ENCODE measurements at regions not wholly inside any gene's neighbourhood (a gene's known extent, or its start where the extent isn't known, plus 50 kb on each side); places are given as distances from the start of the nearest gene placed in this dataset.
"Not testable (repeated sequence)": the region's sequence is repeated elsewhere in the genome, so short reads cannot be mapped to it uniquely, and the experiment has no call there.

DNA sequence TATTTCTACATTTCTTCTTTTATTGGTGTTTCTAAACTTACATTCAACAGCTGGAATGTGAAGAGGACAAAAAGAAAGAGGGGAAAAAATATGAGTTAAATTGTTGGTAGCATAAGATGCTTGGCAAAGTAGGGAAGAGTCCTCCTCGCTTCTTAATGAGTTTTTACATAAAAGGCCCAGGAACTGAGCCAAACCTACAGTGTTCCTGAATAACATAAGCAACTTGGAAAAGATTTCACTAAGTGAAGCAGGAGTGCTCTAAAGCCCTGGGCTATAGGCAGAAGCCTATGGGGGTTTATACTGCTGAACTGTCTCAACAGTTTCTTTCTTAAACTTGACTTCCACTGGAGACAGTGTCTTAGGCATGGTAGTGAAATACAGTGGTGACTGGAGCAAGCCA lies 115.0 kb upstream of the USP25 start:
- no peak overlapping the region for H3K27ac ChIP-seq
- WGBS, 10 experiments = 13 to 100% (median 80%) methylated on average over 1 of the region's 1 CpG; no CpG with 5 or more reads in 4 of the 10 experiments

DNA sequence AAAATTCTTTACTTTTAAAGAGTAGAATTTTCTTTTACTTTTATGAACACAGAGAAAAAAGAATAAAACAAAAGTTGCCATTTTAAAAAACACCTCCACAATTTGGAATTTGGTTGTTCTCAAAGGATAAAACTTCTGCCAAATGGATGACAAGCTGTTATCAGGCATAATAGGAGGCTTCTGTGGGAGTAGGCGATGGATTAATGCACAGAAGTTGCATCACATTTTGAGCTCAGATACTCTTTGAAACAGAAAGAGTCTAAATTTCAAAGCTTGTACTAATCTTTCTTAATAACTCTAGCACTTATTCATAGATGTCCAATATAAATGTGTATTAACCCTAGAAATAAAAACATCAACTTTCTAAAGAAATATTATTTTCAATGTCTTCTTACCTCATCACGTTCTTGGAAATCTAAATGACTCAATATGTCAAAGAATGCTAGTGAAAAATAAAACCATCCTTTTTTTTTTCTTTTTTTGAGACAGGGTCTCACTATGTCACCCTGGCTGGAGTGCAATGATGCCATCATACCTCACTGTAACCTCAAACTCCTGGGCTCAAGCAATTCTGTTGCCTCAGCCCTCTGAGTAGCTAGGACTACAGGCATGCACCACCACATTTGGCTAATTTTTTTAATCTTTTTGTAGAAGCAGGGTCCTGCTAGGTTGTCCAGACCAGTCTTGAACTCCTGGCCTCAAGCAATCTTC lies 112.8 kb upstream of the USP25 start:
- Histone ChIP-seq H3K4me1 (replicated peaks in 1 of 2) (no peaks in the 10 kb centered on the region), H3K27ac (no peak overlapping the region), H3K4me3 (no peak overlapping the region)
- 80 to 100% (median 97%) methylated on average over 1 to 2 of the region's 2 CpGs for WGBS, 10 experiments
- peak in 3 of 8 experiments; percentile 33 to 91 (median 69) for ATAC-seq (replicated peaks in 6 of 8)
- in situ Hi-C loops (cut with MboI; ENCODE audit: low pct_unique_long_range_greater_than_20kb in 2 of 9, low sequenced_read_pairs in 9 of 9, unreplicated experiment in 9 of 9) = no loop called here

More for the DNA sequence above, 115.0 kb upstream of the USP25 start:
- Histone ChIP-seq H3K4me1 (replicated peaks in 1 of 2) (no peaks in the 10 kb centered on the region), H3K4me3 (no peak overlapping the region)
- peak in 2 of 8 experiments; percentile 23 to 38 for ATAC-seq (replicated peaks in 6 of 8)
- in situ Hi-C loops (cut with MboI; ENCODE audit: low pct_unique_long_range_greater_than_20kb in 2 of 9, low sequenced_read_pairs in 9 of 9, unreplicated experiment in 9 of 9) = no loop called here

DNA sequence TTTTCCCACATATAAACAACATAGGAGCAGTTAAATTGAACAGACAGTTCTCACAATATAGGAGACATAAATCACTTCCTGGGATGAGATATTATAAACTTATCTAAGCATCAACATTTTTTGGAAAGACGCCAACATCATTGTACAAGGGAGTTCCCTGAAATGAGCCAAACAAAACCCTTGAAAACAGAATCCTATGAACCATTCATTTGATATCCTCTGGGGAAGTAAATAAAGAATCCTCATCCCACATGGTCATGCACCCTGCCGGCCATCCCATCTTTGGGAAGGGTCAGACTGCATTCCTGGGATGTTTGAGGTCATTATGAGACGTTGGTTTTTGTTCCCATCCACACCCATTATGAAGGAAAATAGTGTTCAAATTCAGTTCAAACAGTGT lies 111.8 kb upstream of the USP25 start:
- peak in 3 of 8 experiments; percentile 47 to 92 (median 70) for ATAC-seq (replicated peaks in 6 of 8)
- no peak overlapping the region for H3K27ac ChIP-seq

DNA sequence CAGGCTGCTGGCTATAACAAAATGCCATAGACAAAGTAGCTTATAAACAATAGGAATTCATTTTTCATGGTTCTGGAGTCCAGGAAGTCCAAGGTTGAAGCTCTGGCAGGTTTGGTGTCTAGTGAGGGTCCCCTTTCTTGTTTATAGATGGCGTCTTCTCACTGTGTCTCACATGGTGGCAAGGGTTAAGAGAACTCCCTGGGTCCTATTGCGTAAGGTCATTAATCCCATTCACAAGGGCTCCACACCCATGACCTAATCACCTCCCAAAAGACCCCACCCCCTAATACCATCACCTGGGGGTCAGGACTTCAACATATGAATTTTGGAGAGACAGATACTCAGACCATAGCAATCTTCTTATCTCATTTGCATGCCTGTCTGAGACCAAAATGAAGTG lies 108.9 kb upstream of the USP25 start:
- Histone ChIP-seq H3K4me1 (replicated peaks in 1 of 2) (no peaks in the 10 kb centered on the region), H3K4me3 (no peak overlapping the region), H3K27ac (no peak overlapping the region)
- in situ Hi-C loops (cut with MboI; ENCODE audit: low pct_unique_long_range_greater_than_20kb in 2 of 9, low sequenced_read_pairs in 9 of 9, unreplicated experiment in 9 of 9) = no loop called here
- whole genome bisulfite sequencing, 10 experiments = 80 to 100% (median 100%) methylated on average over 1 to 2 of the region's 2 CpGs; no CpG with 5 or more reads in 3 of the 10 experiments
- no peak for ATAC-seq (replicated peaks in 6 of 8)

More for the DNA sequence above, 111.8 kb upstream of the USP25 start:
- Histone ChIP-seq H3K4me1 (replicated peaks in 1 of 2) (no peaks in the 10 kb centered on the region), H3K4me3 (no peak overlapping the region)
- 0 to 100% (median 56%) methylated on average over 1 to 3 of the region's 3 CpGs for WGBS, 10 experiments
- in situ Hi-C loops (cut with MboI; ENCODE audit: low pct_unique_long_range_greater_than_20kb in 2 of 9, low sequenced_read_pairs in 9 of 9, unreplicated experiment in 9 of 9) = no loop called here

DNA sequence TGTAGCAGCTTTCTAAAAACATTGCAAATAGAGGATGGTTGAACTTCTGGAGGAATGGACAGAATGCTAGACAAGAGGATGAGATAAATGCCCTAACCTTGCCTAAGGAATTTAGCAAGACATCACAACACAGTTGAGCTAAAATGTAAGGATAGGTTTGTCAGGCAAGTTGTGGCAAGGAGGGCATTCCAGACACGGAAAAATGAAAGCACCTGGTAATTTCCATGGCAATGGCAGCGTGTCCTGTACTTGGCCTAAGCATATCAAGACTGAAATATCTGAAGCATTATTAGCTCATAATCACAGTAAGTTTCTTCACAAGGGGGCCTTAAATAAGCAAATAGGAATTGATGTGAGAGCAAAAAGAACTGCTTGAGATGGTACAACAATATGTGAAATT lies 105.1 kb upstream of the USP25 start:
- Histone ChIP-seq H3K4me1 (replicated peaks in 1 of 2) (no peaks in the 10 kb centered on the region), H3K4me3 (no peak overlapping the region), H3K27ac (no peak overlapping the region)
- WGBS, 10 experiments = 41 to 94% (median 78%) methylated on average over 1 to 2 of the region's 2 CpGs; no CpG with 5 or more reads in 2 of the 10 experiments
- no peak for ATAC-seq (replicated peaks in 6 of 8)
- in situ Hi-C loops (cut with MboI; ENCODE audit: low pct_unique_long_range_greater_than_20kb in 2 of 9, low sequenced_read_pairs in 9 of 9, unreplicated experiment in 9 of 9) = no loop called here

DNA sequence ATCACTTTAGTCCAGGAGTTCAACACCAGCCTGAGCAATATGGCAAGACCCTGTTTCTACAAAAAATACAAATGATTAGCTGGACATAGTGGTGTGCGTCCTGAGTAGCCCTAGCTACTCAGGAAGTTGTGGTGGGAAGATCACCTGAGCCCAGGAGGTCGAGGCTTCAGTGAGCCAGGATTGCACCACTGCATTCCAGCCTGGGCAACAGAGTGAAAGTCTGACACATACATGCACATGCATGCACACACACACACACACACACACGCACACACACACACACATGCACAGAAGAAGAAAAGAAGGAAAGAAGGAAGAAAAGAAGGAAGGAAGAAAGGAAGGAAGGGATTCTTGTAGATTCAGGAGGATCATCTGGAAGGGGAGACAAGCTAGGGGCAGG lies 104.4 kb upstream of the USP25 start:
- Histone ChIP-seq H3K4me3 (no peak overlapping the region), H3K4me1 (replicated peaks in 1 of 2) (no peaks in the 10 kb centered on the region), H3K27ac (no peak overlapping the region)
- ATAC-seq (replicated peaks in 6 of 8) = no peak
- in situ Hi-C loops (cut with MboI; ENCODE audit: low pct_unique_long_range_greater_than_20kb in 2 of 9, low sequenced_read_pairs in 9 of 9, unreplicated experiment in 9 of 9) = no loop called here
- 30 to 75% (median 38%) methylated on average over 1 to 2 of the region's 3 CpGs; no CpG with 5 or more reads in 2 of the 10 experiments for WGBS, 10 experiments

DNA sequence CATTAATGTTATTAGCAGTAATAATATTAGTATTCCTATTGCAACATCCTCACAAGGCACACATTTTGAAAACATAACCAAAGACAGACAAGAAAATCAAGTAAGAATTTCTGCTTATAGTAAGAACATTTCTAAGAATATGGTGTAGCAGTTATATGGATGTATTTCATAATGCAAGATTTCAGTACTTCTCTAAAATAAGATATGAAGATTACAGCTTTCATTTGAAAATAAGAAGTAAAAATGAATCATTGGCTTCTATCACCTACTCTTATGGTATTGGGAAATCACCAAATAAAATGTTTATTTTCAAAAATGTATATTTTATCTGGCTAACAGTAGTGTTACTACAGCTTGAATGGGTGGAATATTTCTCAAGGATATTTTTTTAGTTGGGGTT lies 103.8 kb upstream of the USP25 start:
- no peaks in the 10 kb centered on the region for H3K4me1 ChIP-seq (replicated peaks in 1 of 2)
- in situ Hi-C loops (cut with MboI; ENCODE audit: low pct_unique_long_range_greater_than_20kb in 2 of 9, low sequenced_read_pairs in 9 of 9, unreplicated experiment in 9 of 9) = no loop called here
- H3K4me3 ChIP-seq = no peak overlapping the region
- ATAC-seq (replicated peaks in 6 of 8) = no peak
- no peak overlapping the region for H3K27ac ChIP-seq

DNA sequence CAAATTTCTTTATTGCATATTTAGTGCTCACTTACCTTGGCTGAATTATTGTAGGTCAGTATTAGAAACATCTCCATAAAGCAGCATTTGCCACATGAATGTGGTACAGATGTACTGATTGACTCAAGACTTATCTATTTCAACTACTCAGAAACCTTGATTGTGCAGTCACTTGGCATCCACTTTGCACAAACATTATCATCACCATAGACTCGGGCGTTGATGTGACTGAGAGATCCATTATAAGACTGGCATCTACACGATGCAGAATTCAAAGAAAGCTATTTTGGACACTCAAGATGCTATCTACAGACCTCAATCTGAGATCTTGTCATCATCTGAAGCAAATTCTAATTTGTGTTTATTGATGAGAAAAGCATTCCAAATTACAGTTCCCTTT lies 102.8 kb upstream of the USP25 start:
- ATAC-seq (replicated peaks in 6 of 8) = no peak
- H3K27ac ChIP-seq = no peak overlapping the region
- H3K4me1 ChIP-seq (replicated peaks in 1 of 2) = no peaks in the 10 kb centered on the region
- 58 to 100% (median 91%) methylated on average over 1 to 3 of the region's 3 CpGs; no CpG with 5 or more reads in 4 of the 10 experiments for WGBS, 10 experiments
- H3K4me3 ChIP-seq = no peak overlapping the region
- in situ Hi-C loops (cut with MboI; ENCODE audit: low pct_unique_long_range_greater_than_20kb in 2 of 9, low sequenced_read_pairs in 9 of 9, unreplicated experiment in 9 of 9) = no loop called here

DNA sequence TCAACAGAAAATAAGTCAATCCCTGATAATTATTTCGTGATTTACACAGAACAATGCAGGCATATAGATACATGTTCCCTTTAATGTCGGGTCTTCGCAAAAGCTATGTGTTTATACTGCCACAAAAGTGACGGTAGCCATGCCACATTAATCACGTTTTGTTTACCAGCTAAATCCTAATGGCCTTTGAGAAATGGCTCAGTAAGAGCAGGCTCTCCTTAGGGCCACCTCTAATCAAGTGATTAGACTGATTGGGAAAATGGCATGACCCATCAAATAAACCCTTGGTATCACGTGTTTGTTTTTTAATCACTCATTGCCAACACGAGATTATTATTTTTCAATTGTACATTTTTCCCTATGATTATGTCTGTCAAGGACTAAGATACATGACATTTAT lies 102.0 kb upstream of the USP25 start:
- H3K27ac ChIP-seq = no peak overlapping the region
- peak in 1 of 8 experiments; percentile 23 for ATAC-seq (replicated peaks in 6 of 8)
- 36 to 95% (median 77%) methylated on average over 1 to 7 of the region's 7 CpGs; no CpG with 5 or more reads in 1 of the 10 experiments for WGBS, 10 experiments
- no peak overlapping the region for H3K4me3 ChIP-seq
- in situ Hi-C loops (cut with MboI; ENCODE audit: low pct_unique_long_range_greater_than_20kb in 2 of 9, low sequenced_read_pairs in 9 of 9, unreplicated experiment in 9 of 9) = no loop called here
- no peaks in the 10 kb centered on the region for H3K4me1 ChIP-seq (replicated peaks in 1 of 2)

DNA sequence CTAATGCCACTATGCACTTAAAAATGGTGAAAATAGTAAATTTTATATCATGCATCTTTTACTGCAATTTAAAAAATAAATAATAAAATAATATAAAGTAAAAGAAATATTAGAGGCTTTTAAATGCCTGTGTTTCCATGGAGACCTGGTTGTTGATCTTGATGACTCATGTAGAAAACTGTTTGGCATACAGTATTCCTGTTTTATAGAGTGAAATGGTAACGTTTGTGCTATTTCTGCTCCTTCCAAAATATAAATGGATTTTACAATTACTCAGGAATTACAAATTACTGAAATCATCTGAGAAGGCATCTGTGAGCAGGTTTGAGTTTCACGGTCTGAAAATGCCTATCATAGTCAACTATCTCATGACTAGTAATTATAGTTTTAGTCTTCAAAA lies 98.4 kb upstream of the USP25 start:
- Histone ChIP-seq H3K27ac (no peak overlapping the region), H3K4me3 (no peak overlapping the region), H3K4me1 (replicated peaks in 1 of 2) (no peaks in the 10 kb centered on the region)
- peak in 2 of 8 experiments; percentile 50 to 67 for ATAC-seq (replicated peaks in 6 of 8)
- 0 to 100% (median 8%) methylated on average over 1 to 2 of the region's 2 CpGs; no CpG with 5 or more reads in 1 of the 10 experiments for WGBS, 10 experiments
- in situ Hi-C loops (cut with MboI; ENCODE audit: low pct_unique_long_range_greater_than_20kb in 2 of 9, low sequenced_read_pairs in 9 of 9, unreplicated experiment in 9 of 9) = no loop called here

DNA sequence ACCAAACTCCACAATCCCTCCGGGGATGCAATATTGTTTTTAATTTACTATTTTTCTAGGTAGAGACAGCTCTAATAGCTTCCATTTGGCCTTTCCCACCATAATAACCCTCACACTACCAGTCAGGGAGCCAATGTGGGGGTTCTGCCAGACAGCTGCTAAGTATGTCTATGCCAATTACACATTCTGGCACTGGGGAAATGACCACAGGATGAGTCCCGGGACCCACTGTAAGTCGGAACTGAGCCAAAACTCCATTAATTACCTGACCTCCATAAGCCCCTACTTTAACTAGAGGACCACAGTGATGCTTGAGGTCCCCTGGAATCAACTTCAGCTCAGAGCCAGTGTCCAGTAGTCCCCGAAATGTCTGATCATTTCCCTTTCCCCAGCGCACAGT lies 95.2 kb upstream of the USP25 start:
- H3K27ac ChIP-seq; H3K4me1 ChIP-seq (replicated peaks in 1 of 2); H3K4me3 ChIP-seq; in situ Hi-C loops (cut with MboI; ENCODE audit: low pct_unique_long_range_greater_than_20kb in 2 of 9, low sequenced_read_pairs in 9 of 9, unreplicated experiment in 9 of 9); ATAC-seq (replicated peaks in 6 of 8): not testable (repeated sequence)
- 0 to 77% (median 47%) methylated on average over 1 to 5 of the region's 5 CpGs; no CpG with 5 or more reads in 4 of the 10 experiments for WGBS, 10 experiments

DNA sequence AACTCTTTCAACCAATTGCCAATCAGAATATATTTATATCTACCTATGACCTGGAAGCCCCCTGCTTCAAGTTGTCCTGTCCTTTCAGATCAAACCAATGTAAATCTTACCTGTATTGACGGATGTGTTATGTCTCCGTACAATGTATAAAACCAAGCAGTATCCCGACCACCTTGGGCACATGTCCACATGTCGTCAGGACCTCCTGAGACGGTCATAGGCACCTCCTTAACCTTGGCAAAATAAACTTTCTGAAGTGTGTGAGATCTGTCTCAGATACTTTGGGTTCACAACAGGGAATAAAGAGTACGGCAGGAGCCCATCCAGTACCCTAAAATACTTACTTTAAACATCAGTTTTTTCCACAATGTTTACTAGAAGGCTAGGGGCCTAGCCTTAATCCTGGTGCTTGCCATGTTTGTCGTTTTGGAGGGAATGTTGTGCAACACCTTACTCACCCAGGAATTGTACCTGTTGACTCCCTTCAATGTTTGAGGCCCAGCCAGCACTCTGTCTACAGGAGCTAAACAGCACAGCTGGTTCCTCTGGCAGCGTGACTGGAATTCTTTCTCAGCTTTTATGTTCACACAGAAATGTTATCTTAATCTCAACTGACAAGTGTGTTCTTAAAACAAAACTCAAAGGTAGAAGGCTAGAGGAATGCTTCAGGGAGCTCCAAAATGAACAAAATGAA lies 90.8 kb upstream of the USP25 start:
- Histone ChIP-seq H3K27ac (no peak overlapping the region), H3K4me1 (replicated peaks in 1 of 2) (no peaks in the 10 kb centered on the region), H3K4me3 (no peak overlapping the region)
- no peak for ATAC-seq (replicated peaks in 6 of 8)
- in situ Hi-C loops (cut with MboI; ENCODE audit: low pct_unique_long_range_greater_than_20kb in 2 of 9, low sequenced_read_pairs in 9 of 9, unreplicated experiment in 9 of 9) = no loop called here
- 67 to 93% (median 87%) methylated on average over 1 to 7 of the region's 8 CpGs; no CpG with 5 or more reads in 3 of the 10 experiments for WGBS, 10 experiments

DNA sequence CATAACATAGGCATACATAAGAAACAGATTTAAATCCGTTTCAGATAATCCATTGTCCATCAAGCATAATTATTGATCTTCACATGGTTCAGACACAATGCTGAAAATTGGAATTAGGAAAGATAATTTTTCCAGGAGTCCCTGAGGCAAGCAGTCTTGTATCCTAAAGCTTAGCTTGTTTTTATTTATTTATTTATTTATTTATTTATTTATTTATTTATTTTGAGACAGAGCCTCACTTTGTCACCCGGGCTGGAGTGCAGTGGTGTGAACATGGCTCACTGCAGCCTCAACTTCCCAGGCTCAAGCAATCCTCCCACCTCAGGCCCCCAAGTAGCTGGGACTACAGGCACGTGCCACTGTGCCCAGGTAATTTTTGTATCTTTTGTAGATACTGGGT lies 89.7 kb upstream of the USP25 start:
- H3K4me3 ChIP-seq; ATAC-seq (replicated peaks in 6 of 8); H3K27ac ChIP-seq; H3K4me1 ChIP-seq (replicated peaks in 1 of 2); in situ Hi-C loops (cut with MboI; ENCODE audit: low pct_unique_long_range_greater_than_20kb in 2 of 9, low sequenced_read_pairs in 9 of 9, unreplicated experiment in 9 of 9): not testable (repeated sequence)
- 32 to 94% (median 86%) methylated on average over 1 to 3 of the region's 3 CpGs; no CpG with 5 or more reads in 3 of the 10 experiments for WGBS, 10 experiments
